Astrocyte (in vitro differentiated cells and primary cell): ENCODE measurements at regions not wholly inside any gene's neighbourhood (a gene's known extent, or its start where the extent isn't known, plus 50 kb on each side); places are given as distances from the start of the nearest gene placed in this dataset.

ENCODE experiments used
- DNase-seq: peaks from one replicate; pipeline ENCODE4 v3.0.0-alpha.2; 2010; ENCODE audit warnings: low read depth
- FAIRE-seq: peaks from 2 replicates; lab custom pipeline; 2011; peaks lifted over from hg19 to GRCh38; lab: Jason Lieb, UNC
- H2AFZ ChIP-seq: 2 replicates; pipeline ENCODE4 v1.6.0; 2012; ENCODE audit warnings: low read depth, low read length, inconsistent platforms
- H3K27ac ChIP-seq: 2 replicates; pipeline ENCODE4 v1.5.1; 2011; ENCODE audit warnings: low read depth, low read length, inconsistent platforms
- H3K27me3 ChIP-seq: 2 replicates; pipeline ENCODE4 v1.6.0; 2011; ENCODE audit warnings: low read length, inconsistent platforms; ENCODE audit not compliant: insufficient read depth
- H3K36me3 ChIP-seq: 2 replicates; pipeline ENCODE4 v1.5.1; 2011; ENCODE audit warnings: low read length, inconsistent platforms; ENCODE audit not compliant: insufficient read depth
- H3K4me1 ChIP-seq: 2 replicates; pipeline ENCODE4 v1.5.1; 2011; ENCODE audit warnings: low read length, inconsistent platforms; ENCODE audit not compliant: insufficient read depth
- H3K4me2 ChIP-seq: 2 replicates; pipeline ENCODE4 v1.6.0; 2012; ENCODE audit warnings: low read length, inconsistent platforms
- H3K4me3 ChIP-seq: 2 replicates; pipeline ENCODE4 v1.5.1; 2011; ENCODE audit warnings: low read depth, mild to moderate bottlenecking, low read length, inconsistent platforms; ENCODE audit not compliant: insufficient read depth
- H3K79me2 ChIP-seq: 2 replicates; pipeline ENCODE4 v1.6.0; 2012; ENCODE audit warnings: mild to moderate bottlenecking, low read length, inconsistent platforms; ENCODE audit not compliant: insufficient read depth
- H3K9ac ChIP-seq: 2 replicates; pipeline ENCODE4 v1.6.0; 2012; ENCODE audit warnings: mild to moderate bottlenecking, low read length, inconsistent platforms
- H3K9me3 ChIP-seq: 2 replicates; pipeline ENCODE4 v1.5.1; 2012; ENCODE audit warnings: low read depth, mild to moderate bottlenecking, low read length, inconsistent platforms; ENCODE audit not compliant: insufficient read depth
- H4K20me1 ChIP-seq: 2 replicates; pipeline ENCODE4 v1.6.0; 2012; ENCODE audit warnings: low read length, inconsistent platforms; ENCODE audit not compliant: insufficient read depth
- H3K27ac Mint-ChIP-seq: one replicate; pipeline ENCODE4 v1.8.0; 2021; ENCODE audit warnings: mild to moderate bottlenecking, mixed read lengths; ENCODE audit not compliant: unreplicated experiment
- H3K27me3 Mint-ChIP-seq: one replicate; pipeline ENCODE4 v1.8.0; 2021; ENCODE audit warnings: low read depth, mixed read lengths; ENCODE audit not compliant: unreplicated experiment
- H3K36me3 Mint-ChIP-seq: one replicate; pipeline ENCODE4 v1.8.0; 2021; ENCODE audit warnings: low read depth, mixed read lengths; ENCODE audit not compliant: unreplicated experiment
- H3K4me1 Mint-ChIP-seq: one replicate; pipeline ENCODE4 v1.8.0; 2021; ENCODE audit warnings: low read depth, mixed read lengths; ENCODE audit not compliant: unreplicated experiment
- H3K4me3 Mint-ChIP-seq: one replicate; pipeline ENCODE4 v1.8.0; 2021; ENCODE audit warnings: mild to moderate bottlenecking, moderate library complexity, mixed read lengths; ENCODE audit not compliant: unreplicated experiment
- H3K9me3 Mint-ChIP-seq: one replicate; pipeline ENCODE4 v1.8.0; 2021; ENCODE audit warnings: mild to moderate bottlenecking, mixed read lengths; ENCODE audit not compliant: unreplicated experiment
- CTCF ChIP-seq: IDR thresholded peaks from 2 replicates; pipeline ENCODE4 v1.5.1; 2011; ENCODE audit warnings: low read depth, mild to moderate bottlenecking, inconsistent platforms, low read length, moderate library complexity; ENCODE audit not compliant: insufficient read depth
- EZH2 ChIP-seq: IDR thresholded peaks from 2 replicates; pipeline ENCODE4 v1.6.1; 2012; ENCODE audit warnings: mild to moderate bottlenecking, low read length, inconsistent platforms; ENCODE audit not compliant: insufficient read depth

- Histone ChIP-seq H3K4me1 (peaks cover 3% of the 10 kb centered on the region), H3K4me3 (no peak overlapping the region), H3K36me3 (no peaks in the 10 kb centered on the region), H3K4me2 (no peak overlapping the region), H3K27me3 (no peaks in the 10 kb centered on the region), H4K20me1 (no peaks in the 10 kb centered on the region), H3K79me2 (no peaks in the 10 kb centered on the region), H3K9ac (no peak overlapping the region), H3K9me3 (no peaks in the 10 kb centered on the region), H3K27ac (no peak overlapping the region), H2AFZ (no peak overlapping the region)
- H3K36me3 Mint-ChIP-seq: no peaks in the 10 kb centered on the region
- H3K27me3 Mint-ChIP-seq: peaks cover 6% of the 10 kb centered on the region
- H3K4me3 Mint-ChIP-seq: no peak overlapping the region
- H3K9me3 Mint-ChIP-seq: no peaks in the 10 kb centered on the region
- no peak for DNase-seq
- H3K27ac Mint-ChIP-seq: peak overlapping the region; percentile 37
- FAIRE-seq: no peak
- TF ChIP-seq CTCF (no peak), EZH2 (no peak)
- peaks cover 9% of the 10 kb centered on the region for H3K4me1 Mint-ChIP-seq
Observed at GRCh38 chr9:119836036-119836435, 466.8 kb upstream of the BRINP1 start.

- H4K20me1 ChIP-seq: no peaks in the 10 kb centered on the region
- H3K27ac ChIP-seq: no peak overlapping the region
- no peak overlapping the region for H3K27ac Mint-ChIP-seq
- H3K27me3 ChIP-seq: no peaks in the 10 kb centered on the region
- no peaks in the 10 kb centered on the region for H3K4me1 ChIP-seq
- no peaks in the 10 kb centered on the region for H3K36me3 ChIP-seq
- H3K27me3 Mint-ChIP-seq: peaks cover 6% of the 10 kb centered on the region
- peaks cover 2% of the 10 kb centered on the region for H3K4me1 Mint-ChIP-seq
- no peaks in the 10 kb centered on the region for H3K79me2 ChIP-seq
- H3K9me3 ChIP-seq: no peaks in the 10 kb centered on the region
- H3K4me2 ChIP-seq: no peak overlapping the region
- H3K9ac ChIP-seq: no peak overlapping the region
- H3K36me3 Mint-ChIP-seq: no peaks in the 10 kb centered on the region
- H3K4me3 Mint-ChIP-seq: no peak overlapping the region
- no peaks in the 10 kb centered on the region for H3K9me3 Mint-ChIP-seq
- no peak for TF ChIP-seq EZH2
- TF ChIP-seq CTCF: no peak
- no peak overlapping the region for H2AFZ ChIP-seq
- no peak for DNase-seq
- no peak overlapping the region for H3K4me3 ChIP-seq
- no peak for FAIRE-seq
Observed at GRCh38 chr9:119834064-119834620, 464.9 kb upstream of the BRINP1 start.

GRCh38 chr9:119831309-119831708 is 462.1 kb upstream of the BRINP1 start:
- Mint-ChIP-seq H3K36me3 (no peaks in the 10 kb centered on the region), H3K27me3 (peaks cover 10% of the 10 kb centered on the region), H3K9me3 (no peaks in the 10 kb centered on the region), H3K4me1 (no peaks in the 10 kb centered on the region), H3K4me3 (no peak overlapping the region), H3K27ac (no peak overlapping the region)
- Histone ChIP-seq H3K27me3 (no peaks in the 10 kb centered on the region), H3K79me2 (no peaks in the 10 kb centered on the region), H3K4me3 (no peak overlapping the region), H3K4me2 (no peak overlapping the region), H2AFZ (no peak overlapping the region), H3K9me3 (no peaks in the 10 kb centered on the region), H3K9ac (no peak overlapping the region), H3K4me1 (no peaks in the 10 kb centered on the region), H3K36me3 (no peaks in the 10 kb centered on the region), H4K20me1 (no peaks in the 10 kb centered on the region), H3K27ac (no peak overlapping the region)
- FAIRE-seq: no peak
- DNase-seq: no peak
- TF ChIP-seq CTCF (no peak), EZH2 (no peak)
